GM18507 (cell line): ENCODE measurements at regions not wholly inside any gene's neighbourhood (a gene's known extent, or its start where the extent isn't known, plus 50 kb on each side); places are given as distances from the start of the nearest gene placed in this dataset.

Experiments
- DNase-seq: peaks from one replicate; pipeline ENCODE4 v3.0.0; 2011; ENCODE audit warnings: low read depth; ENCODE audit not compliant: insufficient read length; ENCODE audit errors: extremely low spot score
- FAIRE-seq: peaks from 2 replicates; lab custom pipeline; 2011; peaks lifted over from hg19 to GRCh38; lab: Jason Lieb, UNC

DNA sequence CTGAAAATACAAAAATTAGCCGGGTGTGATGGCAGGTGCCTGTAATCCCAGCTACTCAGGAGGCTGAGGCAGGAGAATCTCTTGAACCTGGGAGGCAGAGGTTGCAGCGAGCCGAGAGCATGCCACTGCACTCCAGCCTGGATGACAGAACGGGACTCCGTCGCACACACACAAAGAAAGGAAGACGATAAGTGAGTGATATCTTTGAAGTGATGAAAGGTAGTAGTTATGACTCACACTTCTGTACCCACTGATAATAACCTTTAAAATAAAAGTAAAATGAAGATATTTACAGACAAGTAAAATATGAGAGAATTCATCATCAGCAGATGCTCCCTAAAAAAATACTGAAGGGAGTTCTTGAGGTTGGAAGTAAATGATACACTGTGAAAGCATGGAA, 171.3 kb upstream of the CRY1 start:
- FAIRE-seq: no peak
- no peak for DNase-seq

DNA sequence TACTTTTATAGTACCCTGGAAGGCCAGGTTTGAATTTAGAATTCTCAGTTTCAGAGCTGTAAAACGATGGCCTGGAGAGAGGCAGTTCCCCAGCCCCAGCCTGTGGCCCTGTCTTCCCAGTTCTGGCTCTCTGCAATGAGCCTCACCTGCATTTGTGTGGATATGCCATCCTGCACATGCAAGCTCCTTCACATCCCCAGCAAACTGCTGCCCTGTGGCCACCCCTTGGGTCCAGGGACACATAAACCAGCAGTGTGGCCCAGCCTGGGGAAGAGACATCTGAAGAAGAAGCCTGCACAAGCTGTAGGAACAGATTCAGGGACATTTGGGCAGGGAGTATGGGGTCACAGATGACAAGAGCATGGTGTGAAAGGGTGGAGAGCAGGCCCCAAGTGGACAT, 174.3 kb upstream of the CRY1 start:
- no peak for FAIRE-seq
- DNase-seq: no peak

GRCh38 chr12:107271523-107271922, 178.2 kb upstream of the CRY1 start:
- DNase-seq (no peak), FAIRE-seq (no peak)

DNA sequence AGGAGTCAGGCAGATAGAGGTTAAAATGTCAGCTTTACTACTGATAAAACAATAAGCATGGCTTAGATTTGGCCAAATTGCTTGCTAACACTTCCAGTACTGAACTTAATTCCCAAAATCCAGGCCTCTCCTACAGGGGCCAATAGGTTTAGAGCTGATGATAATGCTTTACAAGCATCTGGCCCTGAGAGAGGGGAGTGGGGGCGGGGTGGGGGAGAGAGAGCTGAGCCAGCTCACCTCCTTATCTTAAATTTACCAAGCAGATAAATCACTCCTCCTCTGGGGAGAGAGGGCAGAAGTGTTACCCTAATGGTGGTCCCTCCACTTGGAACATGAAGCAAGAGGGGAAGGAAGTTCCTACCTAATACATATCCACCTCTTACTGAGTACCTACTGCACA, 182.2 kb upstream of the CRY1 start:
- FAIRE-seq: no peak
- DNase-seq: no peak

DNA sequence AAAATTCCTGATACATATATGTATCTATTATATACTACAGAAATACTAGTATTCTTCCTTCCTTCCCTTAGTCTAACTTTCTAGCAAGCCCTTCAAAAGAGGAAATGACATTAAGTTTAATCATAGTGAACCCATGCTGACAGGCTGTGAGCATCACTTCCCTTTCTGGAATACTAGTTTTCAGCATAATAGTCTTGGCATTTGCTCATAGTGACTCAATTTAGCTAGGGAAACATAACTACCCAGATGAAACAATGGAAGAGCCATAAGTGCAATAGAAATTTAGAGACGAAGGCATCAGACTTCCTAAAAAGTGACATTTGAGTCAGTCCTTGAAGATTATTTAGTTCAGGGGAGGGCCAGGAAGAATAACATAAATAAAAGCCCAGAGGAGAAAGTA, 184.5 kb upstream of the CRY1 start:
- FAIRE-seq: no peak
- no peak for DNase-seq

- no peak for DNase-seq
- FAIRE-seq: no peak
These were observed 189.3 kb upstream of the CRY1 start for GRCh38 chr12:107282628-107283027.

DNA sequence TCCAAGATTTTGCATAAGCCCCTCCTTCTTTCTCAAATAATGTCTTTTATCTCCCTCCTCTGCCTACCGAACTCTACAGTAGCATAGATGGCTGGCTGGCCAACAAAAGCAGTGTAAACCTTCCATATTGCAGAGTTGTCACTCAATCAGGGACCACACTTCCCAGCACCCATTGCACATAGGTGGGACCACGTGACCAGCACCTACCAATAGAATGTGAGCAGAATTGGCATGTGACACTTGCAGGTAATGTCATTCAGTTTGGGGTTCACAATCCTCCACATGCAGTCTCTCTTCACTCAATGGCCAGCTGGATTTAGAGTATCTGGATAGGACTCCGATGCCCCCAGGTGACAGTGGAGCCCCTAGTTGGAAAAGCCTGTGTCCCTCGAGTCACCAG, 190.3 kb upstream of the CRY1 start:
- FAIRE-seq: no peak
- no peak for DNase-seq

GRCh38 chr12:107284692-107285091, 191.3 kb upstream of the CRY1 start:
- FAIRE-seq (no peak), DNase-seq (no peak)

DNA sequence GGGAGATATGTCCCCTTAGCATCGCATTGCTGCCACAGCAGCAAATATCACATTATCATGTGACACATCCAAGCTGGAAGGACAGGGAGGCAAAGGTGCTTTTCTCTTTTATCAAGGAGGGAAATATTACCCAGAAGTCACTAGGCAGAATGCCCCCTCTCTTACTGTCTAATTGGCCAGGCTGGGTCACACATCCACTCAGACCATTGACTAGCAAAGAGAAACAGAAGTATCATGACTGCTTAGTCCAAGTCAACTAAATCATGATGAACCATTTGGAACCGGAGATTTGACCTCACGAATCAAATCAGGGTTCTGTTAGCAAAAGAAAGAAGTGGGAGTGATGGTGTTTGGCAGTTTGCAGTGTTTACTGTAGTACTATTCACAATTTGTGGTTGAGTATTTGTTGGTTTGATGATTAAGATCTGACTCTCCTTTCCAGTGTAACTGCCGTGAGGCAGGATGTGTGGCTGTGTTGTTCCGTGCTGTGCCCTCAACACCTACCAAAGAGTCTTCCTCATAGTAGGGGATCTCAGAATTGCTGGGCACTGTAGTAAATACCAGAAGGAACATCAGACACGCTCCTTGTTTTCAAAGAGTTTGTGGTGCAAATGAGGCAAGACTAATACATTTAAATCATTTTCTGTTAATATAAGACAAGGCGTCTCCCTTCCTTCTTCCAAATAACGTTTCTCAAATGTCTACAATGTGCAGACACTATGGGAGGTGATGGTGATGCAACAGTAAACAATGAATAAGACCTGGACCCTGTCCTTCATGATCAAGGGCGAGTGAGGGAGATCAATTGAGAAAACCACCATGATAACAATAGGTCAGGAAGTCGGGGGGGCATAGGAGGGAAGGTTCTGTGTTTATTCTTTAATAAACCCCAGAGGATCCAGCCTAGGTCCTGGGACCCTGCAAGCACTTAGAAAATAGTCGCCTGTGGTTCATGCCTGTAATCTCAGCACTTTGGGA, 194.4 kb upstream of the CRY1 start:
- DNase-seq (no peak), FAIRE-seq (no peak)

GRCh38 chr12:107288414-107289127, 195.2 kb upstream of the CRY1 start:
- DNase-seq (no peak), FAIRE-seq (no peak)

GRCh38 chr12:107291018-107291417, 197.7 kb upstream of the CRY1 start:
- DNase-seq (no peak), FAIRE-seq (no peak)

DNA sequence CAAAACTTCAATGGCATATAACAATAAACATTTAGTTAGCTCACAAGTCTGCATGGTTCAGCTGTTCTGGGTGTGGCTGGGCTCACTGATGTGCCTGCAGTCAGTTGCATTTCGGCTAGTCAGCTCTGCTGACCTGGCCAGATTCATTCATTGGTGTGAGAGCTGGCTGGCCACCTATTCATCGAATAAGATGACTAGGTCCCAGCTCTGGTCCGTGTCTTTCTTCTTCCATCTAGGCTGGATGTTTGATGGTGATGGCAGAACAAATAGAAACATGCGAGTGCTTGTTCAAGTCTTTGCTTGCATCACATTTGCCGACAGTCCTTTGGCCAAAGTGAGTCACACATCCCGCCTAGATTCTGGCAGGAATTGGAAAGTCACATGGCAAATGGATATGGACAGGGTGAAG, 203.3 kb upstream of the CRY1 start:
- FAIRE-seq: no peak

GRCh38 chr12:107302649-107303341, 209.4 kb upstream of the CRY1 start:
- no peak for DNase-seq
- no peak for FAIRE-seq

More for the DNA sequence above, 203.3 kb upstream of the CRY1 start:
- DNase-seq: no peak

DNA sequence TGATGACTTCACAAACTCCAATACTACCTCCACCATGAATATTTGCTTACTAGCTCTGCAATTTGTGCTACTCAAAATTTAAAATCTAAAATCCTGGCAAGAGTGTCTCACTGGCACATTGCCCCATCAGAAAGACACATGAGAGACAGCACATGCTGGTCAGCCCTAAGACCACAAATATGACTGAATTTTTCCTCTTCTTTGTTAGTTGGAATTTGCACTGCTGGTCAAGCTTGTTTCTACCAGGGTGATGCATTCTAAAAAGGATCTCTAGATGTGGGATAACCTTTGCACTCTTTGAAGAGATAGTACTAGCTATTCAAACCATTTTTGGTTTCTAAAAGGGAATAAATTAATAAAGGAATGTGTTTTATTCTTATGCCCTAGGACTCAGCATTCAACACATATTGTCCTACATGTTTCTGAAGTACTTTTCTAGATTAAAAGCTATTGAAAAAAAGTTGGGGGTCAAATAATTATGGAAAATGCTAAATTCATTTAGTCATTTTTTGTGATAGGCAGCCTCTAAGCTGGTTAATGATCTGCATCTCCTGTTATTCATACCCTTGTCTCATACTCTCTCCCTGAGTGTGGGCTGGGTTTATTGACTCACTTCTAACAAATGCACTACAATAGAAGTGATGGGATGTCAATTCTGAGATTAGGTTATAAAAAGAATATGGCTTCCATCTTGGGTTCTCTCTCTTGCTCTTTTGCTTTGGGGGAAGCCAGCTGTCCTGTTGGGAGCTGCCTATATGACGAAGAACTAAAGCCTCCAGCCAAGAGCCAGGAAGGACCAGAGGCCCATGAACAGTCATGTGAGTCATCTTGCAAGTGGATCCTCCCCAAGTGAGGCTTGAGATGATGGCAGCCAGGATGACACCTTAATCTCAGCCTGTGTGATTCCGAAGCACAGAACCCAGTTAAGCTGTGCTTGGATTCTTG, 211.5 kb upstream of the CRY1 start:
- FAIRE-seq: no peak

DNA sequence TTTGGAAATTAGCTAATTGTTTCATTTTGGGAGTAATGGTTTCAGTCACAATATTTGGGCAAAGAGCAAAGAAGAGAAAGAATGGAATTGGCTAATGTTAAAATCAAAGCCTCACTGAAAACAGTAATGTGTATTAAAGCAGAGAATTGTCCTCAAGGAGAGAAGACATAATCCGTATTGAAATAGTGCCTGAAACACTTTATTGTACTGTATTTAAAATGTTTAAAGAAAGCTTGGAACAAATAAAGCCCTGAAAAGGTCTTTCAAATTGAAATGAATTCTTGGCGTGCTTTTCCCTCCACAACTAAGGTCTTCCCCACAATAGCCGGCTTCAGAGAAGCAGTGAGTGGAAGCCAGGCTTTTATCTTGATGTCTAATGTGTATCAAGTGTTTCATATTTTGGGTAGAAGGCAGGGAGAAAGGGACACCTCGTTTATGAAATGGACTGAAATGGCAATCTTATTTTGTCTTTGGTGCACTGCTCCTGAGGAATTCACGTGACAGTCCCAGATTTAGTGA, 212.9 kb upstream of the CRY1 start:
- no peak for DNase-seq
- FAIRE-seq: no peak

More for the DNA sequence above, 211.5 kb upstream of the CRY1 start:
- no peak for DNase-seq

DNA sequence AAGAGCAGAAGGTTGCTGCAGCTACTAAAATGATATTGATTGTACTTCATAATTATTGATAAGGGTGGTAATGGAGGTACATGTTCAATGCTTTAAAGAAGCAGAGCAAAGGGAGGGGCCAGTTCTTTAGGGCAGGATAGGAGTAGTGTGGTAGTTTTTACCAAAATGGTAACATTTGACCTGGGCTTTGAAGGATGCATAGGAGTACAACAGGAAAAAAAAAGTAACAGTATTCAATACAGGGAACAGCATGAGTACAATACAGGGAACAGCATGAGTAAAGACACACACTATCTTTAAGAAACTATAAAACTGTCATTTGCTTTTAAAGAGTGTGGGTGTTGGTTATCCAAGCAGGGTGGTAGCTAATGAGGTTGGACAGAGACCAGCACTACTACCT, 215.0 kb upstream of the CRY1 start:
- no peak for DNase-seq
- FAIRE-seq: no peak

- DNase-seq: no peak
- no peak for FAIRE-seq
These were observed 215.7 kb upstream of the CRY1 start for GRCh38 chr12:107309020-107309419.

DNA sequence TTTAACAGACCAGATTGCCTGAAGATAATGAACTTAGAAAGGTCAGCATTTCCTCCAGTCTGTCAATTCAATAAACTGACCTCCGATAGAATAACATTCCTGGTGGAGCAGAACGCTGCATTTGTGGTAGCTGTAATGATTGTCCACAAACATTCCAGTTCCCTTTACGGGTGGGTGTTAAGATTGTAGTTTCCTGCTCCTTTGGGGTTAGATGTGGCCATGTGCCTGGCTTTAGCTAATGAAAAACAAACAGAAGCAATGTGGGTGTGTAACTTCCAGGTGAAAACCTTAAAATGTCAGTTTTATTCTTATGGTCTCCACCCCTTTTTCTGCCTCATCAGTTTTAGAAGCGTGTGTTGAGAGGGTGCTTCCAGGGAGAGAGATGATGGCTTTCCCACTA, 217.3 kb upstream of the CRY1 start:
- no peak for DNase-seq
- no peak for FAIRE-seq

DNA sequence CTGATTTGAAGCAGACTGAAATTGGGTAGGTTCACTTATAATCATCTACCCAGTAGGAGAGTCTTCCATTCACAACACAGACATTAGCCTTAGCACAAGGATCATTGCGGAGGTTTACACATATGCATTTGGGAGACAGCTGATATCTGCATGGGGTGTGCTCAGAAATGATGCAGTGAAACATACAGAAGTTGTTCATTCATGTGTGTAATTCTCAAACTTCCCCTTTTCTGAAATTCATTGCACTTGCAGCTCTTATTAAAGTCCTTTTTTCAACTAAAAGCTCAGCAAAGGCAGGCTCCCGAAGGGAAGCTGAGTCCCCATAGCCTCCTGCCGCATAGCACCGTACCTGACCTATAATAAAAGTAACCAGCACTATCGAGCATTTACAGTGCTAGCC, 218.3 kb upstream of the CRY1 start:
- FAIRE-seq: no peak
- DNase-seq: no peak
